PFSK-1 (cell line): ENCODE measurements at regions not wholly inside any gene's neighbourhood (a gene's known extent, or its start where the extent isn't known, plus 50 kb on each side); places are given as distances from the start of the nearest gene placed in this dataset.

Experiments used
- POLR2AphosphoS5 ChIP-seq: IDR thresholded peaks from 2 replicates; pipeline ENCODE4 v1.6.1; 2012; ENCODE audit warnings: low read depth, mild to moderate bottlenecking, control low read depth, low read length, moderate library complexity
- SIN3A ChIP-seq: IDR thresholded peaks from 2 replicates; pipeline ENCODE4 v1.6.1; 2012; ENCODE audit warnings: mild to moderate bottlenecking, low read length, moderate library complexity, borderline replicate concordance; ENCODE audit not compliant: insufficient read depth
- TF ChIP-seq, protein P1 (sequence below), 2 experiments: IDR thresholded peaks; 2 replicates each; pipeline versions ENCODE4 v1.6.1 to v1.8.0; 2011 to 2012; ENCODE audit warnings: low read depth in 2 of 2, low read length in 2 of 2, control low read depth in 1 of 2, inconsistent platforms in 1 of 2, mild to moderate bottlenecking in 1 of 2, moderate library complexity in 1 of 2; ENCODE audit not compliant: insufficient read depth in 1 of 2

- TF ChIP-seq POLR2AphosphoS5 (no peak), SIN3A (no peak)
- TF ChIP-seq, protein P1, sequence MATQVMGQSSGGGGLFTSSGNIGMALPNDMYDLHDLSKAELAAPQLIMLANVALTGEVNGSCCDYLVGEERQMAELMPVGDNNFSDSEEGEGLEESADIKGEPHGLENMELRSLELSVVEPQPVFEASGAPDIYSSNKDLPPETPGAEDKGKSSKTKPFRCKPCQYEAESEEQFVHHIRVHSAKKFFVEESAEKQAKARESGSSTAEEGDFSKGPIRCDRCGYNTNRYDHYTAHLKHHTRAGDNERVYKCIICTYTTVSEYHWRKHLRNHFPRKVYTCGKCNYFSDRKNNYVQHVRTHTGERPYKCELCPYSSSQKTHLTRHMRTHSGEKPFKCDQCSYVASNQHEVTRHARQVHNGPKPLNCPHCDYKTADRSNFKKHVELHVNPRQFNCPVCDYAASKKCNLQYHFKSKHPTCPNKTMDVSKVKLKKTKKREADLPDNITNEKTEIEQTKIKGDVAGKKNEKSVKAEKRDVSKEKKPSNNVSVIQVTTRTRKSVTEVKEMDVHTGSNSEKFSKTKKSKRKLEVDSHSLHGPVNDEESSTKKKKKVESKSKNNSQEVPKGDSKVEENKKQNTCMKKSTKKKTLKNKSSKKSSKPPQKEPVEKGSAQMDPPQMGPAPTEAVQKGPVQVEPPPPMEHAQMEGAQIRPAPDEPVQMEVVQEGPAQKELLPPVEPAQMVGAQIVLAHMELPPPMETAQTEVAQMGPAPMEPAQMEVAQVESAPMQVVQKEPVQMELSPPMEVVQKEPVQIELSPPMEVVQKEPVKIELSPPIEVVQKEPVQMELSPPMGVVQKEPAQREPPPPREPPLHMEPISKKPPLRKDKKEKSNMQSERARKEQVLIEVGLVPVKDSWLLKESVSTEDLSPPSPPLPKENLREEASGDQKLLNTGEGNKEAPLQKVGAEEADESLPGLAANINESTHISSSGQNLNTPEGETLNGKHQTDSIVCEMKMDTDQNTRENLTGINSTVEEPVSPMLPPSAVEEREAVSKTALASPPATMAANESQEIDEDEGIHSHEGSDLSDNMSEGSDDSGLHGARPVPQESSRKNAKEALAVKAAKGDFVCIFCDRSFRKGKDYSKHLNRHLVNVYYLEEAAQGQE (IDR thresholded peaks at IDR 0.05; ENCODE audit: insufficient read depth in 1 of 2, low read depth in 2 of 2, low read length in 2 of 2) = no peak
Observed at GRCh38 chr2:186382932-186383331, 103.1 kb upstream of the ZC3H15 start.
